Brain microvascular endothelial cell (primary cell): ENCODE measurements at regions not wholly inside any gene's neighbourhood (a gene's known extent, or its start where the extent isn't known, plus 50 kb on each side); places are given as distances from the start of the nearest gene placed in this dataset.

ENCODE experiments used
- DNase-seq: peaks from one replicate; pipeline ENCODE4 v3.0.0-alpha.2; 2020
- H3K27ac ChIP-seq: fragments of 250-450 bp; sonication (Bioruptor Pico); 2 replicates; pipeline ENCODE4 v1.5.1; 2020; ENCODE audit warnings: mild to moderate bottlenecking, moderate library complexity
- H3K27me3 ChIP-seq: fragments of 250-450 bp; sonication (Bioruptor Pico); replicated peaks from 2 replicates; pipeline ENCODE4 v1.5.1; 2020; ENCODE audit warnings: mild to moderate bottlenecking
- H3K36me3 ChIP-seq: fragments of 250-450 bp; sonication (Bioruptor Pico); replicated peaks from 2 replicates; pipeline ENCODE4 v1.5.1; 2020; ENCODE audit warnings: mild to moderate bottlenecking
- H3K4me3 ChIP-seq: 2 replicates; pipeline ENCODE4 v1.5.1; 2011; ENCODE audit warnings: low read depth, mild to moderate bottlenecking, control low read depth, low read length, moderate library complexity
- in situ Hi-C: cut with HindIII; loops from 2 replicates; pipeline ENCODE4 v1.10.0; 2017; ENCODE audit warnings: low sequenced_read_pairs, low pct_ligation_motif_present
- TF ChIP-seq, protein P1 (sequence below): IDR thresholded peaks from 2 replicates; pipeline ENCODE4 v1.5.1; 2011; ENCODE audit warnings: low read depth, mild to moderate bottlenecking, moderate library complexity, low read length, control low read depth, inconsistent platforms; ENCODE audit errors: missing control alignments

- Histone ChIP-seq H3K4me3 (no peak overlapping the region), H3K27ac (no peak overlapping the region), H3K27me3 (no peaks in the 10 kb centered on the region), H3K36me3 (no peaks in the 10 kb centered on the region)
- no peak for DNase-seq
- in situ Hi-C loops, result no loop called here
- TF ChIP-seq, protein P1, sequence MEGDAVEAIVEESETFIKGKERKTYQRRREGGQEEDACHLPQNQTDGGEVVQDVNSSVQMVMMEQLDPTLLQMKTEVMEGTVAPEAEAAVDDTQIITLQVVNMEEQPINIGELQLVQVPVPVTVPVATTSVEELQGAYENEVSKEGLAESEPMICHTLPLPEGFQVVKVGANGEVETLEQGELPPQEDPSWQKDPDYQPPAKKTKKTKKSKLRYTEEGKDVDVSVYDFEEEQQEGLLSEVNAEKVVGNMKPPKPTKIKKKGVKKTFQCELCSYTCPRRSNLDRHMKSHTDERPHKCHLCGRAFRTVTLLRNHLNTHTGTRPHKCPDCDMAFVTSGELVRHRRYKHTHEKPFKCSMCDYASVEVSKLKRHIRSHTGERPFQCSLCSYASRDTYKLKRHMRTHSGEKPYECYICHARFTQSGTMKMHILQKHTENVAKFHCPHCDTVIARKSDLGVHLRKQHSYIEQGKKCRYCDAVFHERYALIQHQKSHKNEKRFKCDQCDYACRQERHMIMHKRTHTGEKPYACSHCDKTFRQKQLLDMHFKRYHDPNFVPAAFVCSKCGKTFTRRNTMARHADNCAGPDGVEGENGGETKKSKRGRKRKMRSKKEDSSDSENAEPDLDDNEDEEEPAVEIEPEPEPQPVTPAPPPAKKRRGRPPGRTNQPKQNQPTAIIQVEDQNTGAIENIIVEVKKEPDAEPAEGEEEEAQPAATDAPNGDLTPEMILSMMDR, result no peak
Measured at GRCh38 chr1:104726917-104727316, 977.2 kb downstream of the AMY1C start.

DNA sequence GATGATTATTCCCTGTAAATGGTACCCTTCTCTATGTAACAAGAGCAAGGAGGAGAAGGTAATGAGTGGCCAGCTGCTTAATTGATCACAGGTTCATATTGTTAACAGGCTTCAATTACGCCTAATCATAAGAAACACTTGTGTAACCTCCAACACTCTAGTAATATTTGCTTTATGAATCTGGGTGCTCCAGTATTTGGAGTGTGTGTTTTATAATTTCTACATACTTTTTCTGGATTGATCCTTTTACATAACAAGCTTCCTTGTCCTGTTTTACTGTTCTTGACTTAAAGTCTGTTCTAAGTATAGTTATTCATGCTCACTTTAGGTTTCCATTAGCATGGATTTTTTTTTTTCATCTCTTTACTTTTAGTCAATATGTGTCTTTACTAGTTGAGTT, 984.2 kb downstream of the AMY1C start:
- no peak for DNase-seq
- H3K27me3 ChIP-seq, result no peaks in the 10 kb centered on the region
- TF ChIP-seq, protein P1, result no peak
- H3K36me3 ChIP-seq, result no peaks in the 10 kb centered on the region
- in situ Hi-C loops, result no loop called here
- H3K4me3 ChIP-seq, result no peak overlapping the region
- no peak overlapping the region for H3K27ac ChIP-seq

DNA sequence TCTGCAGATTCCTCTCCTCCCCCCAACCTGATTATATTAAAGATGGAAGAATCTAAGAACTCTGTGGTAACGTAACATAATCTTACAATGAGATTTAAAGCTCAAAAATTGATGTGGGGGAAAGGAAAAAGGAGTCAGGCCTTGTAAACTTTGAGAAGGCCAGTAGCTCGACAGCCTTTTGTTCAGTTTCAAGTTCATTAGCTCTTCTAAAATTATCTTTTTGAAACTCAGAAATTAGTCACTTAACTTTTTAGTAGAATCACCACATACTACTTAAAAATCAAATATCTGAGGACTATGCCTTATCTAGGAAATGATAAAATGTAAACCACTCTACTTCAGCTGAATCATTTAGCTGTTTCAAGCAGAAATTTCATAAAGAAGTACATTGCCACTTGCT, 996.2 kb downstream of the AMY1C start:
- no peak for DNase-seq
- TF ChIP-seq, protein P1, result no peak
- Histone ChIP-seq H3K27ac (no peak overlapping the region), H3K4me3 (no peak overlapping the region), H3K27me3 (no peaks in the 10 kb centered on the region), H3K36me3 (no peaks in the 10 kb centered on the region)
- in situ Hi-C loops, result no loop called here

GRCh38 chr1:104746994-104747393, 997.3 kb downstream of the AMY1C start:
- H3K36me3 ChIP-seq, result no peaks in the 10 kb centered on the region
- DNase-seq, result no peak
- no peak overlapping the region for H3K4me3 ChIP-seq
- in situ Hi-C loops, result no loop called here
- no peak overlapping the region for H3K27ac ChIP-seq
- no peaks in the 10 kb centered on the region for H3K27me3 ChIP-seq
- TF ChIP-seq, protein P1, result no peak

DNA sequence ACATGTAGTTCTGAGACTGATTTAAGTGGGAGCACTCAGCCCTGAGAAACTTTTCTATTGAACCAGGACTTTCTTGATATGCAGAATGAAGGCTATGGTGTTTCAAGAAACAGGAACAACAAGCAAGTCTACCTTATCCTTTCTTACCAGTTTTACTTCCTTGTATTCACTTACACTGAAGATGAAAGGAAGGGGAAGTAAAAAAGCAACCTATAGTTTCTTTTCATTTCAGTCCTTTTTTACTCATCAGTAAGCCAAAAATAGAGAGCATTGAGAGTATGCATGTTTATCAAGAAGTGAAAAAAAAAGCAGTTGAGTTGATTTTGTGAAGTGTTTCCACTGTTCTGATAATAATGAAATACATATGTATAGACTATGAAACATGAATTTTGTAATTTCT, 1010.3 kb downstream of the AMY1C start:
- in situ Hi-C loops, result no loop called here
- Histone ChIP-seq H3K27ac (no peak overlapping the region), H3K36me3 (no peaks in the 10 kb centered on the region), H3K27me3 (no peaks in the 10 kb centered on the region), H3K4me3 (no peak overlapping the region)
- DNase-seq, result no peak
- TF ChIP-seq, protein P1, result no peak

GRCh38 chr1:104761961-104762570, 1012.4 kb downstream of the AMY1C start:
- TF ChIP-seq, protein P1, result no peak

More at GRCh38 chr1:104761961-104762570, 1012.4 kb downstream of the AMY1C start:
- Histone ChIP-seq H3K27me3 (no peaks in the 10 kb centered on the region), H3K4me3 (no peak overlapping the region), H3K27ac (no peak overlapping the region), H3K36me3 (no peaks in the 10 kb centered on the region)
- in situ Hi-C loops, result no loop called here
- DNase-seq, result no peak
